HepG2 (cell line): ENCODE measurements at regions not wholly inside any gene's neighbourhood (a gene's known extent, or its start where the extent isn't known, plus 50 kb on each side); places are given as distances from the start of the nearest gene placed in this dataset.

Source experiments
- ATAC-seq: fragments of 200-7000 bp; cut with Tn5 transposase; 3 replicates; pipeline ENCODE4 v1.9.1; 2020; ENCODE audit warnings: mild to moderate bottlenecking, moderate library complexity
- BruUV-seq: library from RNA; stranded (reverse); fragments of 400-500 nt; replicated peaks from 2 replicates; lab custom pipeline; 2021; lab: Mats Ljungman, UMichigan
- CTCF ChIA-PET: fragments of 300-600 bp; formaldehyde crosslinking; extraction: SDS; loops from one replicate; lab custom pipeline; 2021; ENCODE audit warnings: low total read pairs, inconsistent platforms, low intra/inter-chr PET ratio; lab: Yijun Ruan, JAX
- POLR2A ChIA-PET: fragments of 350-600 bp; sonication (Branson Sonifier 250); formaldehyde crosslinking; loops from one replicate; lab custom pipeline; 2020; ENCODE audit warnings: antibody characterized with exemption, inconsistent platforms; lab: Yijun Ruan, JAX
- DNase-seq: peaks from one replicate; pipeline ENCODE4 v3.0.0-alpha.2; 2015; ENCODE audit warnings: low spot score
- FAIRE-seq: peaks from 3 replicates; lab custom pipeline; 2011; peaks lifted over from hg19 to GRCh38; lab: Jason Lieb, UNC
- H2AFZ ChIP-seq: one replicate; pipeline ENCODE4 v1.6.1; 2011; ENCODE audit warnings: low read length, inconsistent platforms
- H3K27ac ChIP-seq: fragments of 300-600 bp; 3 replicates; pipeline ENCODE4 v1.8.0; 2011; ENCODE audit warnings: mixed run types, mild to moderate bottlenecking, mixed read lengths, low read length, inconsistent platforms; ENCODE audit not compliant: insufficient read depth; ENCODE audit errors: extremely low read length
- H3K27me3 ChIP-seq, 2 experiments: fragments of 200-600 bp in 1 of 2; 2 replicates in 1 of 2; 3 replicates in 1 of 2; pipeline versions ENCODE4 v1.6.0 to v1.8.0; 2011; ENCODE audit warnings: low read length in 2 of 2, mild to moderate bottlenecking in 2 of 2, moderate library complexity in 2 of 2, inconsistent platforms in 1 of 2; ENCODE audit not compliant: insufficient read depth in 2 of 2, control insufficient read depth in 1 of 2
- H3K36me3 ChIP-seq, 2 experiments: fragments of 200-600 bp in 1 of 2; replicated peaks in 1 of 2; 2 replicates in 1 of 2; 3 replicates in 1 of 2; pipeline versions ENCODE4 v1.5.1 to v1.8.0; 2011; ENCODE audit warnings: low read length in 2 of 2, inconsistent platforms in 1 of 2; ENCODE audit not compliant: insufficient read depth in 2 of 2, control insufficient read depth in 1 of 2
- H3K4me1 ChIP-seq: 2 replicates; pipeline ENCODE4 v1.5.1; 2012; ENCODE audit warnings: low read length, inconsistent platforms; ENCODE audit not compliant: insufficient read depth
- H3K4me2 ChIP-seq: 2 replicates; pipeline ENCODE4 v1.6.0; 2011; ENCODE audit warnings: low read depth, low read length, inconsistent platforms
- H3K4me3 ChIP-seq, 3 experiments: fragments of 200-600 bp in 1 of 3; sonication (generic), shearing (Covaris generic) in 1 of 3; replicated peaks in 1 of 3; 2 replicates each; pipeline ENCODE4 v1.5.1; 2011 to 2016; ENCODE audit warnings: low read length in 3 of 3, inconsistent platforms in 2 of 3, low read depth in 2 of 3, mild to moderate bottlenecking in 2 of 3, control low read depth in 1 of 3, mixed read lengths in 1 of 3; ENCODE audit not compliant: insufficient read depth in 1 of 3
- H3K79me2 ChIP-seq: one replicate; pipeline ENCODE4 v1.6.1; 2011; ENCODE audit warnings: low read length, inconsistent platforms; ENCODE audit not compliant: insufficient read depth
- H3K9ac ChIP-seq: 2 replicates; pipeline ENCODE4 v1.6.0; 2011; ENCODE audit warnings: mild to moderate bottlenecking, low read depth, low read length, inconsistent platforms; ENCODE audit not compliant: insufficient read depth
- H3K9me3 ChIP-seq: 2 replicates; pipeline ENCODE4 v1.5.1; 2012; ENCODE audit warnings: mild to moderate bottlenecking, low read length
- H4K20me1 ChIP-seq: 2 replicates; pipeline ENCODE4 v1.6.0; 2011; ENCODE audit warnings: inconsistent platforms, mild to moderate bottlenecking, low read length, moderate library complexity; ENCODE audit not compliant: insufficient read depth
- ARHGAP35 ChIP-seq: sonication (generic); formaldehyde crosslinking; IDR thresholded peaks from 2 replicates; pipeline ENCODE4 v1.9.0; 2022; ENCODE audit warnings: mild to moderate bottlenecking, inconsistent platforms, moderate library complexity, missing genetic modification reagents, borderline replicate concordance
- CEBPB ChIP-seq: IDR thresholded peaks from 2 replicates; pipeline ENCODE4 v1.6.1; 2011; ENCODE audit warnings: low read depth, low read length, improper control_type of control experiment, borderline replicate concordance
- ZNF709 ChIP-seq: sonication (generic); formaldehyde crosslinking; IDR thresholded peaks from 2 replicates; pipeline ENCODE4 v1.5.0; 2020; ENCODE audit warnings: mild to moderate bottlenecking, missing genetic modification reagents
- WGBS: methylation state at CpG from one replicate; pipeline ENCODE4 v1.1.6; 2017; ENCODE audit warnings: low lambda C conversion rate; 5-methylcytosine and 5-hydroxymethylcytosine counted together
- in situ Hi-C: cut with HindIII; loops from 2 replicates; pipeline ENCODE4 v1.10.0; 2017; ENCODE audit warnings: low pct_unique_long_range_greater_than_20kb; ENCODE audit not compliant: extremely low pct_ligation_motif_present
- intact Hi-C: fragments of 100-400 bp; cut with micrococcal nuclease; formaldehyde crosslinking; loops from one replicate; pipeline ENCODE4 v1.10.0; 2022; ENCODE audit not compliant: unreplicated experiment

- ATAC-seq, result no peak
- BruUV-seq, result no TSS peak
- Histone ChIP-seq H3K36me3 (no peaks in the 10 kb centered on the region), H2AFZ (no peak overlapping the region), H3K27ac (no peak overlapping the region), H3K9ac (no peak overlapping the region), H3K4me2 (no peak overlapping the region), H3K4me1 (no peaks in the 10 kb centered on the region), H3K4me3 (no peak overlapping the region)
- no peak for FAIRE-seq
- DNase-seq, result no peak
- CTCF ChIA-PET, result no interaction called here
- 75% methylated on average over 34 of the region's 58 CpGs for WGBS
- no peak for TF ChIP-seq ZNF709 (CRISPR knock-in tag)
- TF ChIP-seq, all 625 proteins: peak for 0
- POLR2A ChIA-PET, result no interaction called here
- Histone ChIP-seq H4K20me1 (no peaks in the 10 kb centered on the region), H3K27me3 (no peaks in the 10 kb centered on the region), H3K79me2 (no peaks in the 10 kb centered on the region), H3K9me3 (no peaks in the 10 kb centered on the region)
- intact Hi-C loops (no loop called here), in situ Hi-C loops (no loop called here)
Measured at GRCh38 chr12:30169839-30170591, 386.3 kb upstream of the TMTC1 start.

GRCh38 chr12:30166006-30166795 is 382.5 kb upstream of the TMTC1 start:
- intact Hi-C loops, result no loop called here
- H4K20me1 ChIP-seq, result no peaks in the 10 kb centered on the region
- POLR2A ChIA-PET, result no interaction called here
- TF ChIP-seq CEBPB (0 out of 2 replicates have a peak, but pooled peaks have one; percentile 3), ARHGAP35 (CRISPR knock-in tag) (no peak)
- no peak overlapping the region for H2AFZ ChIP-seq
- no TSS peak for BruUV-seq
- no peaks in the 10 kb centered on the region for H3K79me2 ChIP-seq
- in situ Hi-C loops, result no loop called here
- H3K27ac ChIP-seq, result no peak overlapping the region
- no peaks in the 10 kb centered on the region for H3K27me3 ChIP-seq
- DNase-seq, result no peak
- WGBS, result 20% methylated on average over 4 of the region's 4 CpGs
- H3K4me3 ChIP-seq, result no peak overlapping the region
- no peaks in the 10 kb centered on the region for H3K36me3 ChIP-seq
- FAIRE-seq, result no peak
- no peak overlapping the region for H3K9ac ChIP-seq
- H3K4me1 ChIP-seq, result no peaks in the 10 kb centered on the region
- H3K4me2 ChIP-seq, result no peak overlapping the region
- H3K9me3 ChIP-seq, result 0 out of 2 replicates have a peak, but pooled peaks cover 4% of the 10 kb centered on the region
- CTCF ChIA-PET, result no interaction called here
- ATAC-seq, result no peak
